GM23338 (cell line): ENCODE measurements at regions not wholly inside any gene's neighbourhood (a gene's known extent, or its start where the extent isn't known, plus 50 kb on each side); places are given as distances from the start of the nearest gene placed in this dataset.

ENCODE experiments used
- ATAC-seq: fragments of 200-7000 bp; cut with Tn5 transposase; 3 replicates; pipeline ENCODE4 v1.9.1; 2020
- DNase-seq: peaks from one replicate; pipeline ENCODE4 v3.0.0-alpha.2; 2015; ENCODE audit warnings: low spot score
- H2AFZ ChIP-seq: fragments of 200-600 bp; sonication (generic); 2 replicates; pipeline ENCODE4 v1.8.0; 2016; ENCODE audit warnings: antibody characterized with exemption, mild to moderate bottlenecking, moderate library complexity
- H3F3A ChIP-seq: fragments of 200-600 bp; sonication (generic); replicated peaks from 2 replicates; pipeline ENCODE4 v1.8.0; 2017; ENCODE audit warnings: antibody characterized with exemption, mixed run types, low read depth
- H3K27ac ChIP-seq: fragments of 200-600 bp; sonication (generic); 2 replicates; pipeline ENCODE4 v1.6.1; 2016; ENCODE audit warnings: low read depth
- H3K27me3 ChIP-seq: fragments of 200-600 bp; sonication (generic); 2 replicates; pipeline ENCODE4 v1.8.0; 2016; ENCODE audit warnings: mild to moderate bottlenecking, mixed run types, moderate library complexity; ENCODE audit not compliant: insufficient read depth
- H3K36me3 ChIP-seq: fragments of 200-600 bp; sonication (generic); 2 replicates; pipeline ENCODE4 v1.8.0; 2016; ENCODE audit warnings: mild to moderate bottlenecking; ENCODE audit not compliant: insufficient read depth
- H3K4me1 ChIP-seq: fragments of 200-600 bp; sonication (generic); 2 replicates; pipeline ENCODE4 v1.8.0; 2016; ENCODE audit warnings: mild to moderate bottlenecking, moderate library complexity; ENCODE audit not compliant: insufficient read depth
- H3K4me2 ChIP-seq: fragments of 200-600 bp; sonication (generic); 2 replicates; pipeline ENCODE4 v1.7.1; 2017; ENCODE audit warnings: mixed run types
- H3K4me3 ChIP-seq: fragments of 200-600 bp; sonication (generic); 2 replicates; pipeline ENCODE4 v1.6.1; 2016; ENCODE audit warnings: mixed run types
- H3K79me2 ChIP-seq: fragments of 200-600 bp; sonication (generic); replicated peaks from 2 replicates; pipeline ENCODE4 v1.8.0; 2017; ENCODE audit warnings: mild to moderate bottlenecking; ENCODE audit not compliant: insufficient read depth
- H3K9me2 ChIP-seq: fragments of 200-600 bp; sonication (generic); 2 replicates; pipeline ENCODE4 v1.8.0; 2017; ENCODE audit not compliant: insufficient read depth
- H4K20me1 ChIP-seq: fragments of 200-600 bp; sonication (generic); replicated peaks from 2 replicates; pipeline ENCODE4 v1.8.0; 2017; ENCODE audit warnings: mild to moderate bottlenecking; ENCODE audit not compliant: insufficient read depth
- H3K27ac Mint-ChIP-seq: 2 replicates; pipeline ENCODE4 v1.8.0; 2020; ENCODE audit warnings: inconsistent platforms, mild to moderate bottlenecking, moderate library complexity, mixed read lengths
- H3K27me3 Mint-ChIP-seq: 3 replicates; pipeline ENCODE4 v1.8.0; 2022; ENCODE audit warnings: low read depth, mild to moderate bottlenecking, moderate library complexity, mixed read lengths, inconsistent platforms; ENCODE audit not compliant: insufficient read depth, poor library complexity
- H3K36me3 Mint-ChIP-seq: 3 replicates; pipeline ENCODE4 v1.8.0; 2021; ENCODE audit warnings: low read depth, mild to moderate bottlenecking, inconsistent platforms, moderate library complexity, mixed read lengths
- H3K4me1 Mint-ChIP-seq: 3 replicates; pipeline ENCODE4 v1.8.0; 2020; ENCODE audit warnings: mild to moderate bottlenecking, inconsistent platforms, mixed read lengths
- H3K4me3 Mint-ChIP-seq: 3 replicates; pipeline ENCODE4 v1.8.0; 2021; ENCODE audit warnings: moderate library complexity, mild to moderate bottlenecking, inconsistent platforms, mixed read lengths
- H3K9me3 Mint-ChIP-seq: 3 replicates; pipeline ENCODE4 v1.8.0; 2020; ENCODE audit warnings: moderate library complexity, mild to moderate bottlenecking, inconsistent platforms, mixed read lengths
- CREB1 ChIP-seq: fragments of 250-450 bp; sonication (Bioruptor Pico); IDR thresholded peaks from 2 replicates; pipeline ENCODE4 v1.5.0; 2020; ENCODE audit warnings: low read depth, mild to moderate bottlenecking, moderate library complexity
- EZH2 ChIP-seq: fragments of 200-600 bp; sonication (generic); IDR thresholded peaks from one replicate; pipeline ENCODE4 v1.8.0; 2017; ENCODE audit warnings: antibody characterized with exemption, mild to moderate bottlenecking, low read depth; ENCODE audit not compliant: unreplicated experiment
- EZH2phosphoT487 ChIP-seq: fragments of 200-600 bp; sonication (generic); IDR thresholded peaks from one replicate; pipeline ENCODE4 v1.8.1; 2018; ENCODE audit warnings: antibody characterized with exemption; ENCODE audit not compliant: unreplicated experiment
- JUNB ChIP-seq: IDR thresholded peaks from one replicate; pipeline ENCODE4 v1.6.1; 2016; ENCODE audit warnings: antibody characterized with exemption; ENCODE audit not compliant: unreplicated experiment
- NANOG ChIP-seq: IDR thresholded peaks from 2 replicates; pipeline ENCODE4 v1.6.1; 2016; ENCODE audit warnings: antibody characterized with exemption, borderline replicate concordance
- POLR2AphosphoS5 ChIP-seq: IDR thresholded peaks from 2 replicates; pipeline ENCODE4 v1.6.1; 2016; ENCODE audit warnings: antibody characterized with exemption, low read depth
- STAT1 ChIP-seq: IDR thresholded peaks from one replicate; pipeline ENCODE4 v1.6.1; 2016; ENCODE audit warnings: antibody characterized with exemption; ENCODE audit not compliant: unreplicated experiment
- ZNF114 ChIP-seq: fragments of 250-450 bp; sonication (Bioruptor Pico); IDR thresholded peaks from 2 replicates; pipeline ENCODE4 v1.5.0; 2020; ENCODE audit warnings: mild to moderate bottlenecking, moderate library complexity
- ZNF331 ChIP-seq: fragments of 250-450 bp; sonication (Bioruptor Pico); IDR thresholded peaks from 2 replicates; pipeline ENCODE4 v1.5.0; 2020; ENCODE audit warnings: low read depth, mild to moderate bottlenecking, moderate library complexity
- TF ChIP-seq, protein P1 (sequence below): fragments of 250-450 bp; sonication (Bioruptor Pico); IDR thresholded peaks from 2 replicates; pipeline ENCODE4 v1.5.0; 2020; ENCODE audit warnings: mild to moderate bottlenecking, moderate library complexity
- TF ChIP-seq, protein P2 (sequence below): IDR thresholded peaks from one replicate; pipeline ENCODE4 v1.6.1; 2018; ENCODE audit warnings: antibody characterized with exemption; ENCODE audit not compliant: unreplicated experiment
- TF ChIP-seq, protein P3 (sequence below): IDR thresholded peaks from 2 replicates; pipeline ENCODE4 v1.6.1; 2016; ENCODE audit warnings: antibody characterized with exemption
- TF ChIP-seq, protein P4 (sequence below), 2 experiments: fragments of 200-600 bp in 1 of 2; sonication (generic) in 1 of 2; conservative IDR thresholded peaks; 2 replicates each; pipeline versions ENCODE4 v1.5.1 to v1.6.1; 2016 to 2017; ENCODE audit warnings: antibody characterized with exemption in 2 of 2, low read depth in 2 of 2, mild to moderate bottlenecking in 2 of 2, moderate library complexity in 1 of 2

DNA sequence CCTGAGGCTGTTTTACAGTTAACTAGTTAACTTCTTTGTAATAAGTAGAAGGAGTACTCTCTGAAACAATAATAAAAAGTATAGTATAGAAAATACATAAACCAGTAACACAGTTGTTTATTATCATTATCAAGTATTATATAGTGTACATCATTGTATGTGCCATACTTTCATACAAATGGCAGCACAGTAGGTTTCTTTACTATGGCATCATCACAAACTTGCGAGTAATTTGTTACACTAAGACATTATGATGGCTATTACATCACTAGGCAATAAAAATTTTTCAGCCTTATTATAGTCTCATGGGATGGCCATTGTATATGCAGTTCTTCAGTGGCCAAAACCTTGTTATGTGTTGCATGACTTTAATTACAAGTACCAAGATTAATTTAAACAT, 1376.5 kb upstream of the ADGRL2 start:
- H3K4me3 Mint-ChIP-seq, result no peak overlapping the region
- Histone ChIP-seq H2AFZ (no peak overlapping the region), H3F3A (no peaks in the 10 kb centered on the region), H3K27ac (no peak overlapping the region), H3K4me2 (no peak overlapping the region), H3K36me3 (no peaks in the 10 kb centered on the region), H3K9me2 (no peaks in the 10 kb centered on the region), H4K20me1 (no peaks in the 10 kb centered on the region), H3K79me2 (no peaks in the 10 kb centered on the region), H3K27me3 (no peaks in the 10 kb centered on the region), H3K4me3 (no peak overlapping the region), H3K4me1 (no peaks in the 10 kb centered on the region)
- H3K27me3 Mint-ChIP-seq, result no peaks in the 10 kb centered on the region
- no peaks in the 10 kb centered on the region for H3K4me1 Mint-ChIP-seq
- H3K27ac Mint-ChIP-seq, result no peak overlapping the region
- TF ChIP-seq JUNB (no peak), NANOG (no peak), EZH2phosphoT487 (no peak), ZNF331 (CRISPR knock-in tag) (no peak), POLR2AphosphoS5 (no peak), ZNF114 (CRISPR knock-in tag) (no peak), CREB1 (CRISPR knock-in tag) (no peak), STAT1 (no peak), EZH2 (no peak)
- TF ChIP-seq, protein P1, sequence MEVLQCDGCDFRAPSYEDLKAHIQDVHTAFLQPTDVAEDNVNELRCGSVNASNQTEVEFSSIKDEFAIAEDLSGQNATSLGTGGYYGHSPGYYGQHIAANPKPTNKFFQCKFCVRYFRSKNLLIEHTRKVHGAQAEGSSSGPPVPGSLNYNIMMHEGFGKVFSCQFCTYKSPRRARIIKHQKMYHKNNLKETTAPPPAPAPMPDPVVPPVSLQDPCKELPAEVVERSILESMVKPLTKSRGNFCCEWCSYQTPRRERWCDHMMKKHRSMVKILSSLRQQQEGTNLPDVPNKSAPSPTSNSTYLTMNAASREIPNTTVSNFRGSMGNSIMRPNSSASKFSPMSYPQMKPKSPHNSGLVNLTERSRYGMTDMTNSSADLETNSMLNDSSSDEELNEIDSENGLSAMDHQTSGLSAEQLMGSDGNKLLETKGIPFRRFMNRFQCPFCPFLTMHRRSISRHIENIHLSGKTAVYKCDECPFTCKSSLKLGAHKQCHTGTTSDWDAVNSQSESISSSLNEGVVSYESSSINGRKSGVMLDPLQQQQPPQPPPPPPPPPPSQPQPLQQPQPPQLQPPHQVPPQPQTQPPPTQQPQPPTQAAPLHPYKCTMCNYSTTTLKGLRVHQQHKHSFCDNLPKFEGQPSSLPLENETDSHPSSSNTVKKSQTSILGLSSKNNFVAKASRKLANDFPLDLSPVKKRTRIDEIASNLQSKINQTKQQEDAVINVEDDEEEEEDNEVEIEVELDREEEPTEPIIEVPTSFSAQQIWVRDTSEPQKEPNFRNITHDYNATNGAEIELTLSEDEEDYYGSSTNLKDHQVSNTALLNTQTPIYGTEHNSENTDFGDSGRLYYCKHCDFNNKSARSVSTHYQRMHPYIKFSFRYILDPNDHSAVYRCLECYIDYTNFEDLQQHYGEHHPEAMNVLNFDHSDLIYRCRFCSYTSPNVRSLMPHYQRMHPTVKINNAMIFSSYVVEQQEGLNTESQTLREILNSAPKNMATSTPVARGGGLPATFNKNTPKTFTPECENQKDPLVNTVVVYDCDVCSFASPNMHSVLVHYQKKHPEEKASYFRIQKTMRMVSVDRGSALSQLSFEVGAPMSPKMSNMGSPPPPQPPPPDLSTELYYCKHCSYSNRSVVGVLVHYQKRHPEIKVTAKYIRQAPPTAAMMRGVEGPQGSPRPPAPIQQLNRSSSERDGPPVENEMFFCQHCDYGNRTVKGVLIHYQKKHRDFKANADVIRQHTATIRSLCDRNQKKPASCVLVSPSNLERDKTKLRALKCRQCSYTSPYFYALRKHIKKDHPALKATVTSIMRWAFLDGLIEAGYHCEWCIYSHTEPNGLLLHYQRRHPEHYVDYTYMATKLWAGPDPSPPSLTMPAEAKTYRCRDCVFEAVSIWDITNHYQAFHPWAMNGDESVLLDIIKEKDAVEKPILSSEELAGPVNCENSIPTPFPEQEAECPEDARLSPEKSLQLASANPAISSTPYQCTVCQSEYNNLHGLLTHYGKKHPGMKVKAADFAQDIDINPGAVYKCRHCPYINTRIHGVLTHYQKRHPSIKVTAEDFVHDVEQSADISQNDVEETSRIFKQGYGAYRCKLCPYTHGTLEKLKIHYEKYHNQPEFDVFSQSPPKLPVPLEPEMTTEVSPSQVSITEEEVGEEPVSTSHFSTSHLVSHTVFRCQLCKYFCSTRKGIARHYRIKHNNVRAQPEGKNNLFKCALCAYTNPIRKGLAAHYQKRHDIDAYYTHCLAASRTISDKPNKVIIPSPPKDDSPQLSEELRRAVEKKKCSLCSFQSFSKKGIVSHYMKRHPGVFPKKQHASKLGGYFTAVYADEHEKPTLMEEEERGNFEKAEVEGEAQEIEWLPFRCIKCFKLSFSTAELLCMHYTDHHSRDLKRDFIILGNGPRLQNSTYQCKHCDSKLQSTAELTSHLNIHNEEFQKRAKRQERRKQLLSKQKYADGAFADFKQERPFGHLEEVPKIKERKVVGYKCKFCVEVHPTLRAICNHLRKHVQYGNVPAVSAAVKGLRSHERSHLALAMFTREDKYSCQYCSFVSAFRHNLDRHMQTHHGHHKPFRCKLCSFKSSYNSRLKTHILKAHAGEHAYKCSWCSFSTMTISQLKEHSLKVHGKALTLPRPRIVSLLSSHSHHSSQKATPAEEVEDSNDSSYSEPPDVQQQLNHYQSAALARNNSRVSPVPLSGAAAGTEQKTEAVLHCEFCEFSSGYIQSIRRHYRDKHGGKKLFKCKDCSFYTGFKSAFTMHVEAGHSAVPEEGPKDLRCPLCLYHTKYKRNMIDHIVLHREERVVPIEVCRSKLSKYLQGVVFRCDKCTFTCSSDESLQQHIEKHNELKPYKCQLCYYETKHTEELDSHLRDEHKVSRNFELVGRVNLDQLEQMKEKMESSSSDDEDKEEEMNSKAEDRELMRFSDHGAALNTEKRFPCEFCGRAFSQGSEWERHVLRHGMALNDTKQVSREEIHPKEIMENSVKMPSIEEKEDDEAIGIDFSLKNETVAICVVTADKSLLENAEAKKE (CRISPR knock-in tag), result no peak
- TF ChIP-seq, protein P2, sequence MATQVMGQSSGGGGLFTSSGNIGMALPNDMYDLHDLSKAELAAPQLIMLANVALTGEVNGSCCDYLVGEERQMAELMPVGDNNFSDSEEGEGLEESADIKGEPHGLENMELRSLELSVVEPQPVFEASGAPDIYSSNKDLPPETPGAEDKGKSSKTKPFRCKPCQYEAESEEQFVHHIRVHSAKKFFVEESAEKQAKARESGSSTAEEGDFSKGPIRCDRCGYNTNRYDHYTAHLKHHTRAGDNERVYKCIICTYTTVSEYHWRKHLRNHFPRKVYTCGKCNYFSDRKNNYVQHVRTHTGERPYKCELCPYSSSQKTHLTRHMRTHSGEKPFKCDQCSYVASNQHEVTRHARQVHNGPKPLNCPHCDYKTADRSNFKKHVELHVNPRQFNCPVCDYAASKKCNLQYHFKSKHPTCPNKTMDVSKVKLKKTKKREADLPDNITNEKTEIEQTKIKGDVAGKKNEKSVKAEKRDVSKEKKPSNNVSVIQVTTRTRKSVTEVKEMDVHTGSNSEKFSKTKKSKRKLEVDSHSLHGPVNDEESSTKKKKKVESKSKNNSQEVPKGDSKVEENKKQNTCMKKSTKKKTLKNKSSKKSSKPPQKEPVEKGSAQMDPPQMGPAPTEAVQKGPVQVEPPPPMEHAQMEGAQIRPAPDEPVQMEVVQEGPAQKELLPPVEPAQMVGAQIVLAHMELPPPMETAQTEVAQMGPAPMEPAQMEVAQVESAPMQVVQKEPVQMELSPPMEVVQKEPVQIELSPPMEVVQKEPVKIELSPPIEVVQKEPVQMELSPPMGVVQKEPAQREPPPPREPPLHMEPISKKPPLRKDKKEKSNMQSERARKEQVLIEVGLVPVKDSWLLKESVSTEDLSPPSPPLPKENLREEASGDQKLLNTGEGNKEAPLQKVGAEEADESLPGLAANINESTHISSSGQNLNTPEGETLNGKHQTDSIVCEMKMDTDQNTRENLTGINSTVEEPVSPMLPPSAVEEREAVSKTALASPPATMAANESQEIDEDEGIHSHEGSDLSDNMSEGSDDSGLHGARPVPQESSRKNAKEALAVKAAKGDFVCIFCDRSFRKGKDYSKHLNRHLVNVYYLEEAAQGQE, result no peak
- TF ChIP-seq, protein P3, sequence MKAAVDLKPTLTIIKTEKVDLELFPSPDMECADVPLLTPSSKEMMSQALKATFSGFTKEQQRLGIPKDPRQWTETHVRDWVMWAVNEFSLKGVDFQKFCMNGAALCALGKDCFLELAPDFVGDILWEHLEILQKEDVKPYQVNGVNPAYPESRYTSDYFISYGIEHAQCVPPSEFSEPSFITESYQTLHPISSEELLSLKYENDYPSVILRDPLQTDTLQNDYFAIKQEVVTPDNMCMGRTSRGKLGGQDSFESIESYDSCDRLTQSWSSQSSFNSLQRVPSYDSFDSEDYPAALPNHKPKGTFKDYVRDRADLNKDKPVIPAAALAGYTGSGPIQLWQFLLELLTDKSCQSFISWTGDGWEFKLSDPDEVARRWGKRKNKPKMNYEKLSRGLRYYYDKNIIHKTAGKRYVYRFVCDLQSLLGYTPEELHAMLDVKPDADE, result no peak
- TF ChIP-seq, protein P4, sequence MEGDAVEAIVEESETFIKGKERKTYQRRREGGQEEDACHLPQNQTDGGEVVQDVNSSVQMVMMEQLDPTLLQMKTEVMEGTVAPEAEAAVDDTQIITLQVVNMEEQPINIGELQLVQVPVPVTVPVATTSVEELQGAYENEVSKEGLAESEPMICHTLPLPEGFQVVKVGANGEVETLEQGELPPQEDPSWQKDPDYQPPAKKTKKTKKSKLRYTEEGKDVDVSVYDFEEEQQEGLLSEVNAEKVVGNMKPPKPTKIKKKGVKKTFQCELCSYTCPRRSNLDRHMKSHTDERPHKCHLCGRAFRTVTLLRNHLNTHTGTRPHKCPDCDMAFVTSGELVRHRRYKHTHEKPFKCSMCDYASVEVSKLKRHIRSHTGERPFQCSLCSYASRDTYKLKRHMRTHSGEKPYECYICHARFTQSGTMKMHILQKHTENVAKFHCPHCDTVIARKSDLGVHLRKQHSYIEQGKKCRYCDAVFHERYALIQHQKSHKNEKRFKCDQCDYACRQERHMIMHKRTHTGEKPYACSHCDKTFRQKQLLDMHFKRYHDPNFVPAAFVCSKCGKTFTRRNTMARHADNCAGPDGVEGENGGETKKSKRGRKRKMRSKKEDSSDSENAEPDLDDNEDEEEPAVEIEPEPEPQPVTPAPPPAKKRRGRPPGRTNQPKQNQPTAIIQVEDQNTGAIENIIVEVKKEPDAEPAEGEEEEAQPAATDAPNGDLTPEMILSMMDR (conservative IDR thresholded peaks at IDR 0.05; ENCODE audit: low read depth in 2 of 2), result no peak
- ATAC-seq (no peak), DNase-seq (no peak)
- H3K36me3 Mint-ChIP-seq, result no peaks in the 10 kb centered on the region
- H3K9me3 Mint-ChIP-seq, result no peaks in the 10 kb centered on the region
